Mucosa of descending colon (tissue), 3 donors: ENCODE measurements at regions not wholly inside any gene's neighbourhood (a gene's known extent, or its start where the extent isn't known, plus 50 kb on each side); places are given as distances from the start of the nearest gene placed in this dataset.

ENCODE experiments used
- ATAC-seq: fragments of 200-7000 bp; cut with Tn5 transposase; one replicate; pipeline ENCODE4 v1.9.1; 2020; ENCODE audit warnings: mild to moderate bottlenecking, moderate library complexity
- DNase-seq, 3 donors: peaks; one replicate each; pipeline ENCODE4 v3.0.0-alpha.2; 2020
- H3K36me3 ChIP-seq: fragments of 200-600 bp; one replicate; pipeline ENCODE4 v1.8.0; 2021; ENCODE audit warnings: low read depth, mild to moderate bottlenecking
- H3K4me1 ChIP-seq: fragments of 200-600 bp; one replicate; pipeline ENCODE4 v1.8.0; 2021; ENCODE audit warnings: low read depth, mild to moderate bottlenecking
- H3K4me3 ChIP-seq: fragments of 200-600 bp; one replicate; pipeline ENCODE4 v1.8.0; 2021; ENCODE audit warnings: mild to moderate bottlenecking
- H3K9me3 ChIP-seq: fragments of 200-600 bp; one replicate; pipeline ENCODE4 v1.8.0; 2021; ENCODE audit warnings: mild to moderate bottlenecking
- CTCF ChIP-seq: fragments of 200-600 bp; IDR thresholded peaks from one replicate; pipeline ENCODE4 v1.8.0; 2022; ENCODE audit warnings: antibody characterized with exemption, mild to moderate bottlenecking
- intact Hi-C, 2 donors: fragments of 100-400 bp; cut with DNase I in 1 of 2; cut with micrococcal nuclease in 1 of 2; formaldehyde crosslinking; loops; one replicate each; pipeline versions ENCODE4 v1.11.0 to v1.11.1; 2022; cut with DNase I, micrococcal nuclease
- donor health status: DM: no; HTN: no; CAD: no; lungs with moderate emphysema.
- donor health status: DM: no; HTN: no; CAD: no.
- donor health status: DM: no; HTN: yes; CAD: no.

GRCh38 chr6:135779213-135779612, 72.3 kb upstream of the PDE7B start:
- no peaks in the 10 kb centered on the region for H3K4me1 ChIP-seq
- intact Hi-C loops: no loop called here
- ATAC-seq: no peak

GRCh38 chr6:135780326-135780725, 71.2 kb upstream of the PDE7B start:
- intact Hi-C loops: no loop called here
- no peak for TF ChIP-seq CTCF

More at GRCh38 chr6:135779213-135779612, 72.3 kb upstream of the PDE7B start:
- TF ChIP-seq CTCF: no peak
- no peak overlapping the region for H3K4me3 ChIP-seq
- no peak for DNase-seq
- no peaks in the 10 kb centered on the region for H3K36me3 ChIP-seq
- no peaks in the 10 kb centered on the region for H3K9me3 ChIP-seq

GRCh38 chr6:135782546-135782945, 69.0 kb upstream of the PDE7B start:
- Histone ChIP-seq H3K4me3 (no peak overlapping the region), H3K36me3 (no peaks in the 10 kb centered on the region), H3K4me1 (no peaks in the 10 kb centered on the region), H3K9me3 (no peaks in the 10 kb centered on the region)
- no peak for ATAC-seq
- no peak for DNase-seq
- intact Hi-C loops: no loop called here
- TF ChIP-seq CTCF: no peak

More at GRCh38 chr6:135780326-135780725, 71.2 kb upstream of the PDE7B start:
- Histone ChIP-seq H3K36me3 (no peaks in the 10 kb centered on the region), H3K4me1 (no peaks in the 10 kb centered on the region), H3K4me3 (no peak overlapping the region), H3K9me3 (no peaks in the 10 kb centered on the region)
- DNase-seq: no peak
- no peak for ATAC-seq

- no peaks in the 10 kb centered on the region for H3K4me1 ChIP-seq
- no peak overlapping the region for H3K4me3 ChIP-seq
- ATAC-seq (no peak), DNase-seq (no peak)
- no peak for TF ChIP-seq CTCF
- H3K36me3 ChIP-seq: no peaks in the 10 kb centered on the region
- intact Hi-C loops: no loop called here
- H3K9me3 ChIP-seq: no peaks in the 10 kb centered on the region
Observed at GRCh38 chr6:135784507-135784906, 67.0 kb upstream of the PDE7B start.

- DNase-seq (no peak), ATAC-seq (no peak)
- TF ChIP-seq CTCF: no peak
- intact Hi-C loops: no loop called here
- Histone ChIP-seq H3K9me3 (no peaks in the 10 kb centered on the region), H3K4me3 (no peak overlapping the region), H3K36me3 (no peaks in the 10 kb centered on the region), H3K4me1 (no peaks in the 10 kb centered on the region)
Observed at GRCh38 chr6:135789375-135790050, 62.0 kb upstream of the PDE7B start.

- Histone ChIP-seq H3K4me1 (no peaks in the 10 kb centered on the region), H3K4me3 (no peak overlapping the region), H3K36me3 (no peaks in the 10 kb centered on the region), H3K9me3 (no peaks in the 10 kb centered on the region)
- DNase-seq: no peak
- TF ChIP-seq CTCF: no peak
- no peak for ATAC-seq
- intact Hi-C loops: no loop called here
Observed at GRCh38 chr6:135791441-135791840, 60.1 kb upstream of the PDE7B start.
